Hepatocyte (in vitro differentiated cells): ENCODE measurements at regions not wholly inside any gene's neighbourhood (a gene's known extent, or its start where the extent isn't known, plus 50 kb on each side); places are given as distances from the start of the nearest gene placed in this dataset.

Source experiments
- DNase-seq: peaks from one replicate; pipeline ENCODE4 v3.0.0-alpha.2; 2016; ENCODE audit warnings: low spot score
- H2AFZ ChIP-seq: fragments of 200-600 bp; sonication (generic); 2 replicates; pipeline ENCODE4 v1.6.0; 2016; ENCODE audit warnings: antibody characterized with exemption, mild to moderate bottlenecking
- H3K27ac ChIP-seq: fragments of 200-600 bp; sonication (generic); 2 replicates; pipeline ENCODE4 v1.5.1; 2016; ENCODE audit warnings: mild to moderate bottlenecking
- H3K27me3 ChIP-seq: fragments of 200-600 bp; sonication (generic); 2 replicates; pipeline ENCODE4 v1.6.1; 2016
- H3K36me3 ChIP-seq: fragments of 200-600 bp; sonication (generic); replicated peaks from 2 replicates; pipeline ENCODE4 v1.5.1; 2016; ENCODE audit warnings: low read depth; ENCODE audit not compliant: insufficient read depth
- H3K4me1 ChIP-seq: fragments of 200-600 bp; sonication (generic); 2 replicates; pipeline ENCODE4 v1.5.1; 2016; ENCODE audit warnings: mild to moderate bottlenecking, moderate library complexity; ENCODE audit not compliant: insufficient read depth
- H3K4me2 ChIP-seq: fragments of 200-600 bp; sonication (generic); 2 replicates; pipeline ENCODE4 v1.6.0; 2016
- H3K4me3 ChIP-seq: fragments of 200-600 bp; sonication (generic); 2 replicates; pipeline ENCODE4 v1.5.1; 2016; ENCODE audit warnings: mild to moderate bottlenecking
- H3K79me2 ChIP-seq: fragments of 200-600 bp; sonication (generic); 2 replicates; pipeline ENCODE4 v1.6.0; 2017; ENCODE audit warnings: mild to moderate bottlenecking
- H3K9me2 ChIP-seq: fragments of 200-600 bp; sonication (generic); replicated peaks from 2 replicates; pipeline ENCODE4 v1.6.0; 2017; ENCODE audit warnings: mild to moderate bottlenecking; ENCODE audit not compliant: insufficient read depth
- H3K9me3 ChIP-seq: fragments of 200-600 bp; sonication (generic); 2 replicates; pipeline ENCODE4 v1.5.1; 2016; ENCODE audit warnings: low read depth, mild to moderate bottlenecking
- H4K20me1 ChIP-seq: fragments of 200-600 bp; sonication (generic); 2 replicates; pipeline ENCODE4 v1.6.0; 2016; ENCODE audit warnings: mild to moderate bottlenecking; ENCODE audit not compliant: insufficient read depth, poor library complexity, severe bottlenecking
- CTCF ChIP-seq: fragments of 200-600 bp; sonication (generic); IDR thresholded peaks from 2 replicates; pipeline ENCODE4 v1.5.1; 2016; ENCODE audit warnings: antibody characterized with exemption, mild to moderate bottlenecking; ENCODE audit not compliant: poor library complexity
- EZH2 ChIP-seq: fragments of 200-600 bp; sonication (generic); IDR thresholded peaks from 2 replicates; pipeline ENCODE4 v1.6.1; 2016; ENCODE audit warnings: antibody characterized with exemption, mild to moderate bottlenecking, borderline replicate concordance
- EZH2phosphoT487 ChIP-seq: fragments of 200-600 bp; sonication (generic); IDR thresholded peaks from one replicate; pipeline ENCODE4 v1.6.1; 2018; ENCODE audit warnings: antibody characterized with exemption, mild to moderate bottlenecking, low read depth, moderate library complexity; ENCODE audit not compliant: unreplicated experiment, severe bottlenecking
- WGBS: methylation state at CpG from one replicate; pipeline ENCODE4 v1.1.6; 2016; ENCODE audit warnings: low lambda C conversion rate; ENCODE audit errors: missing lambda C conversion rate; 5-methylcytosine and 5-hydroxymethylcytosine counted together

GRCh38 chr15:87268675-87269074 is 987.9 kb downstream of the NTRK3 start:
- H3K79me2 ChIP-seq: no peaks in the 10 kb centered on the region
- no peaks in the 10 kb centered on the region for H4K20me1 ChIP-seq
- no peaks in the 10 kb centered on the region for H3K9me2 ChIP-seq
- H3K4me1 ChIP-seq: no peaks in the 10 kb centered on the region
- no peaks in the 10 kb centered on the region for H3K9me3 ChIP-seq
- no peaks in the 10 kb centered on the region for H3K27me3 ChIP-seq
- no peaks in the 10 kb centered on the region for H3K36me3 ChIP-seq
- DNase-seq: no peak
- no peak overlapping the region for H3K27ac ChIP-seq
- whole genome bisulfite sequencing: 84% methylated on average over 2 of the region's 2 CpGs
- H2AFZ ChIP-seq: no peak overlapping the region
- no peak overlapping the region for H3K4me2 ChIP-seq
- no peak overlapping the region for H3K4me3 ChIP-seq
- TF ChIP-seq EZH2: no peak

- H3K4me1 ChIP-seq: no peaks in the 10 kb centered on the region
- no peaks in the 10 kb centered on the region for H3K27me3 ChIP-seq
- no peaks in the 10 kb centered on the region for H3K36me3 ChIP-seq
- no peak overlapping the region for H3K4me2 ChIP-seq
- DNase-seq: no peak
- H3K27ac ChIP-seq: no peak overlapping the region
- 73% methylated on average over 2 of the region's 2 CpGs for WGBS
- no peaks in the 10 kb centered on the region for H3K9me2 ChIP-seq
- H3K79me2 ChIP-seq: no peaks in the 10 kb centered on the region
- H4K20me1 ChIP-seq: no peaks in the 10 kb centered on the region
- no peaks in the 10 kb centered on the region for H3K9me3 ChIP-seq
- no peak overlapping the region for H3K4me3 ChIP-seq
- no peak for TF ChIP-seq CTCF
- no peak for TF ChIP-seq EZH2phosphoT487
- TF ChIP-seq EZH2: no peak
- H2AFZ ChIP-seq: no peak overlapping the region
Measured at GRCh38 chr15:87267798-87268197, 988.7 kb downstream of the NTRK3 start.

GRCh38 chr15:87263871-87264270 is 992.7 kb downstream of the NTRK3 start:
- 72% methylated on average over 2 of the region's 2 CpGs for WGBS
- Histone ChIP-seq H3K79me2 (no peaks in the 10 kb centered on the region), H3K4me1 (no peaks in the 10 kb centered on the region), H3K36me3 (no peaks in the 10 kb centered on the region), H4K20me1 (no peaks in the 10 kb centered on the region), H3K4me3 (no peak overlapping the region), H3K27ac (no peak overlapping the region), H3K9me2 (no peaks in the 10 kb centered on the region), H2AFZ (no peak overlapping the region), H3K4me2 (no peak overlapping the region), H3K27me3 (no peaks in the 10 kb centered on the region), H3K9me3 (no peaks in the 10 kb centered on the region)
- DNase-seq: no peak
- no peak for TF ChIP-seq CTCF

GRCh38 chr15:87263296-87263695 is 993.2 kb downstream of the NTRK3 start:
- no peak for DNase-seq
- Histone ChIP-seq H3K27me3 (no peaks in the 10 kb centered on the region), H3K9me2 (no peaks in the 10 kb centered on the region), H3K27ac (no peak overlapping the region), H3K79me2 (no peaks in the 10 kb centered on the region), H3K4me3 (no peak overlapping the region), H3K36me3 (no peaks in the 10 kb centered on the region), H3K4me2 (no peak overlapping the region), H4K20me1 (no peaks in the 10 kb centered on the region), H2AFZ (no peak overlapping the region), H3K9me3 (no peaks in the 10 kb centered on the region), H3K4me1 (no peaks in the 10 kb centered on the region)
- TF ChIP-seq EZH2phosphoT487 (no peak), EZH2 (no peak), CTCF (no peak)
